ENCODE measurements at regions not wholly inside any gene's neighbourhood (a gene's known extent, or its start where the extent isn't known, plus 50 kb on each side); places are given as distances from the start of the nearest gene placed in this dataset.

DNA sequence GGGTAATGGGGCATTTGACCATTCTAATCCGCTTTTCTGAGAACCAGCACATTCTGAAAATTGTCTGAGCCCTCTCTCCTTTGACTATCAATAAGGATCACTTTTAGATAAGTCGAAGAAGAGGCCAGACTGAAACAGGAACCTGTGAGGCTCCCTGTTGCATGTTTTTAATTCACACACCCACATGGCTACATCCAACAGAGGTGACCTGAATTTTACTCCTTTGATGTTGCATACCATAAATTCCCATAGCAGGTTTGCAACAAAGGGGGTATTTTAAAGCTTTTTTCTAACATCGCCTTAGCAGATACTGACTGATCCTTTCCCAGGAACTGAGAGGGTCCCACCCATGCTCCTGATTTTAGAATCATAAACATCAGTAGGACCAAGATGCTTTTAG, 450.8 kb downstream of the USP25 start:
- DNase-seq (ENCODE audit: low read depth): no peak

GRCh38 chr21:16181018-16181417, 451.2 kb downstream of the USP25 start:
- no peak for DNase-seq (ENCODE audit: low read depth)

DNA sequence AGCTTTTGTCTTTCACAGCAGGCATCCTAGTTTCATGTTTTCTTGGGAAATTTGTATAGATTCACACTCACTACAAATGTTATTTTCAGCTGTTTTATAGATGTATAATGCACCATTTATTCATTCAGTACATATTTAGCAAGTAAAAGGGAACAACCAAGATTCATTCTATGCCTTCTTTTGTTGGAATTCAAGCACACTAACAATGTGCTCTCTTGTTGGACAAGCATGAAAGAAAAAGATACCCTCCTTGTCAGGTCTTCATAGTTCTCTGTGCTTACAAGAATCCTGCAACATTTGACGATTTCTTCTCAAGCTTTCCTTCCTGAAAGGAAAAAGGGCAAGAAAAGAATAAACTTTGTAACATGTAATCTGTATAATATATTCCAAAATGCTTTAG, 456.0 kb downstream of the USP25 start:
- DNase-seq (ENCODE audit: low read depth): no peak

GRCh38 chr21:16186742-16187141, 457.0 kb downstream of the USP25 start:
- no peak for DNase-seq (ENCODE audit: low read depth)

DNA sequence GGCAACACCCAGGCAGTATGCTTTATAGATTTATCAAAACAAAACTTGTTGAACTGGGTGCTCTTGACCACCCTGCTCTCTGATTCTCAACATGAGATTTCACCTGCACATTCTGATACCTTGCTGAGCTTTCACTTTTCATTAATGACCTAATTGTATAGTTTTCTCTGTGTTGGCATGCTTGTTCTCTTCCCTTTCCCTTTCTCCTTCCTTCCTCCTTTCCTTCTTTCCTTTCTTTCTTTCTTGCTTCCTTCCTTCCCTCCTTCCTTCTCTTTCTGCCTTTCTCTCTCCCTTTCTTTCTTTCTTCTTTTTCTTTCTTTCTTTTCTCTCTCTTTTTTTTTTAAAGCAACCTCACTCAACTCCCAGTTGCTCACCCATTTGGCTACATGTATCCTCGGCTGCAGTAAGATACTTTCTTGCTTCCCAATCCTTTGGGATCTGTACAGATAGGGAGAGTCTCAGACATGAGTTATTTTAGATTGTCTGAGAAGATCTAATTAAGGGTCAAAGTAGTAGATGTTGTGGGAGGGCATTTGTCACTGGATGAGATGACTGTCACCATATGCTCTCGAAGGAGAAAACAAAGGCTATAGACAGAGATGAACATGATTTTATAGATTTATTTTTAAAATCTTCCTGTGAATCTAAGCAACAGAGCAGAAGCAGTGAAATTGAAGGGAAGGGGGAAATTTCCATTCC, 458.0 kb downstream of the USP25 start:
- DNase-seq (ENCODE audit: low read depth): no peak

DNA sequence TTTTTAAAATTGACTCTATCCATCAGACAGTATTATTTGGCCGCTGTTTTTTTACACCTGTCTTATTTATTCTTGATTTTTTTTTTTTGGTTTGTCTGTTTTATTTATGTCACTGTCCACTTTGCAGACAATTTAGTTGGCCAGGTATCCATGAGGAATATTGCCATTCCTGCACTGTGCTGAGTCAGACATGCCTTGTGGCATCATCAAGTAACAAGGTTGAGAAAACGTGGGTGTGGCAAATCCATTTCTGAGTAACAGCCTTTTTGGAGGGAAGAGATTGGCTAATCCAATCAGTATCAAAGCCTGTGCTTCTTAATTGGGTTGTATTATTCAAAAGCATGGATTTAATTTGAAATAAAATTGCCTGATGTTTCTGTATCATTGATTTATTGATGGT, 463.1 kb downstream of the USP25 start:
- DNase-seq (ENCODE audit: low read depth): no peak

GRCh38 chr21:16193496-16194094, 463.8 kb downstream of the USP25 start:
- DNase-seq (ENCODE audit: low read depth): no peak

GRCh38 chr21:16194095-16194787, 464.5 kb downstream of the USP25 start:
- peak; percentile 69 for DNase-seq (ENCODE audit: low read depth)

GRCh38 chr21:16194788-16195537, 465.2 kb downstream of the USP25 start:
- peak; percentile 37 for DNase-seq (ENCODE audit: low read depth)

DNA sequence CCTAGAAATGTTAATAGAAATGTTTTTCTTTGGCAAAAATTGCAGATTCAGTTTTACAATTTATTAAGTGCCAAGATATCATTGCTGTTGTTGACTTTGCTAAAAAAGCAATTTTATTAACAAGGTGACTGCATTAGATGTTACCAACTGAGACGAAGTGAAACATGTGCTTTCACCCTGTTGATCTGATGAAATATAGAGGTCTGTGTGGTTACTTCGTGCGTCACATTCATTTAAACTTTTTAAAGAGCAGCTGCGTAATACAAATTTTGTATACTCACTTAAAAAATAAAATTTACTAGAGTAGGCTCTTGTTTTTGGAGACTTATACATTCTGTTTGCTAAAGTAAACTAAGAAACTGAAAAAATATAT, 465.7 kb downstream of the USP25 start:
- DNase-seq (ENCODE audit: low read depth): peak; percentile 37

DNA sequence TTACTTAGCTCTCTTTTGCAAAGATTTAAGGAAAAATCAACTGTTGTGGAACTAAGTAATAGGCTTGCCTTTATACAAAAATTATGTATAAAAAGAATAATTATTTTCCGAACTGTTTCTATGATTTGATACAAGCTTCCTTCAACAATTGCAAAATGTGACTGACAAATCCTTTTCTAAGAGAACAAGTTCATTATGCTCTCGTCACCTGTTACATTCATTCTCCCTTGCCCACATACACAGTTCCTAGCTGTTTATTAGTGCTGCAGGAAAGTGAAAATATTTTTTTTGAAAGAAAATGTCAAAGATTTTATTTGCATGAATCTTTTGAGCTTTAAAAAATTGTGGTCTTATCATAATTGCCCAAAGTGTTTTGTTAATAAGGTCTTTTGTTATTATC, 466.2 kb downstream of the USP25 start:
- no peak for DNase-seq (ENCODE audit: low read depth)

DNA sequence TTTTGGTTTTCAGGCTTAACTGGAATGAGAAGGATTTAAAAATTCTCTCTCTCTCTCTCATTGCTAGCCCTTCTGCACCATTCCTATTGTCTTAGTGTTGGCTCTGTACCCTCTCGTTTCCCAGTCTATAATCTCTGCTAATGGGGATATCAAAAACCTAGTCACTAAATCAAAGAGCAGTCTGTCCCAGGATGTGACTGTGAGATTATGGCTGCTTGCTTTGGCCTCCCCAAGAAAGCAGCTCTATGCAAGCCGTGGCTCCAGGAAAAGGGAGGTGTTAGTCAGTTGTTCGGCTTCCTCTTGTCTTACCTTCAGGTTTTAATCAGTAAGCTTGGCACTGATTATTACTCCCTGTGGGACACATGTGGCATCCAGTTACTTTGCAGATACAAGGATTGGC, 468.8 kb downstream of the USP25 start:
- DNase-seq (ENCODE audit: low read depth): no peak

GRCh38 chr21:16199539-16199938, 469.8 kb downstream of the USP25 start:
- no peak for DNase-seq (ENCODE audit: low read depth)

- DNase-seq (ENCODE audit: low read depth): no peak
These were observed 471.9 kb downstream of the USP25 start for GRCh38 chr21:16201718-16202117.

DNA sequence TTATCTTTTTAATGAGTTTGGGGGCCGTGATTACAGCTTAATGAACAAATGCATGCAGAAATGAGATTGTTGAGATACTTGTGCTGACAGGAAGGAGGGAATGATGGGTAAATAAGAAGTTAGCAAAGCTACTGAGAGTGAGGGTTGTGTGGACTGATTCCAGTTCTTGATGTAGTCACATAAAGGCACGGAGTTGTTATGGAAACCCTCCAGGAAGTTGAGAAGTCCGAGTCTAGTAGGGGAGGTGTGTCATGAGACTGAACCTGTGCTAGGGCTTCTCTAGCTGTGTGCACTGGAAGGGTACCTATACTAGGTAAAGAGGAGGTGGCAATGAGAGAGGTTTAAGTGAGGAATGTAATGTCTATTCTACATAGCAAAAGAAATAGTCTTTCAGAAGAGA, 475.7 kb downstream of the USP25 start:
- DNase-seq (ENCODE audit: low read depth): no peak

- no peak for DNase-seq (ENCODE audit: low read depth)
These were observed 481.8 kb downstream of the USP25 start for GRCh38 chr21:16211339-16212303.

DNA sequence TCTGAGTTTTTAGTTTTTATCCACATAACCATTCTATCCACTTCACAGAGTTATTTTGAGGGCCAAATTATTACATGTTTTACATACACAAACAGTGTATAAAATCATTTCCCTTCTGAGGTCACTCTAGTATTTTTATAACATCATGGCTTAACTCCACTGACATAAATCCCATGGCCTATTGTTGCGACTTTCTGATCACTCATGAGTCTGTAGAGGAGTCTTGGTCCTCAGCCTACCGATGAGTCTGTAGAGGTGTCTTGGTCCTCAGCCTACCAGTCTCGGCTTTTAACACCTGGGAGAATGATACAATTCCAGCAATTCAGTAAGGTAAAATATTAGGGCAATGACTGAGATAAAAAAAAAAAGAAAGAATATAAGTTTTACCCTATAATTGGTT, 483.7 kb downstream of the USP25 start:
- DNase-seq (ENCODE audit: low read depth): no peak

DNA sequence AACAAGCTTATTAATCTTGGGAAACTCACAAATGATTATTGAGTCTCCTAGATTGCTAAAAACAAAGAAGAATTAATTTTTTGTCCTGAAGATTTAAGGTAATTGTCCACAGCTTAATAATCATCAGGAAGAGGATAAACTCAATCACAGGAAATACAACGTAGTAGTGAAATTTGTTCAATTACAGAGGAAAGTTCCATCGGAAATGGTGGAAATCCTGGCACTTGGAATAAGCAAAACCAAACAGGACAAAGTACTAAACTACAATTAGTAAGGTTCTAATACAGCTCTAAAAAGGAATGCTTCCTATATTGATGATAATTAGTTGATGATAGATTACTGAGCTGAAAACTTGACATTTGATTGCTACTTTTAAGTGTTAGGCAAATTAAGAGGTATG, 485.4 kb downstream of the USP25 start:
- no peak for DNase-seq (ENCODE audit: low read depth)

DNA sequence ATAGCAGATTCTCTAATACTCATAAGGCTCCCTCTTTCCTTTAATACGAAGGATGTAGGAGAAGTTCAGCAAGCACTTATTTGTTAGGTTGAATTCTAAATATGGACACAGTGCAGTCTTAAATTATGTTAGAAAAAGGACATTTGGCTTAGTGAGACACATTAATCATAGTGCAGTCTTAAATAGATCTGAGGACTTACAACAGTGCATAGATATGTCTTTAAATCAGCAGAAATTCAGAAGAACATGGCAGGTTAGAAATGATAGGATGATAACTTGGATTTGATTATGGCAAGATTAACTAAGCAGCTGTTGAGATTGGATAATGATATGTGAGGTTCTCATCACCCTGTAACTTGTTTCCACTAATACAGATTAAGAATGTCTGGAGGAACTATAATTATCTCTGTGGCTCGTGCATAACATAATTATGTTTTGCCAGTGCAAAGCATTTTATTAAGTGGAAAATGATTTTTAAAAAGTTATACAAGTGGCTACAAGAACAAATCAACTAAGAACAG, 485.9 kb downstream of the USP25 start:
- DNase-seq (ENCODE audit: low read depth): no peak

GRCh38 chr21:16216288-16216962, 486.6 kb downstream of the USP25 start:
- DNase-seq (ENCODE audit: low read depth): no peak

Data from CMK (cell line).